Erythroblast (primary cell): ENCODE measurements at regions not wholly inside any gene's neighbourhood (a gene's known extent, or its start where the extent isn't known, plus 50 kb on each side); places are given as distances from the start of the nearest gene placed in this dataset.
"Not testable (repeated sequence)": the region's sequence is repeated elsewhere in the genome, so short reads cannot be mapped to it uniquely, and the experiment has no call there.

ENCODE experiments used
- GATA1 ChIP-seq: IDR thresholded peaks from 2 replicates; pipeline ENCODE4 v1.6.1; 2011; ENCODE audit warnings: low read depth, mild to moderate bottlenecking, control low read depth, low read length, moderate library complexity
- POLR2A ChIP-seq: IDR thresholded peaks from 2 replicates; pipeline ENCODE4 v1.6.1; 2011; ENCODE audit warnings: mild to moderate bottlenecking, low read length

- TF ChIP-seq POLR2A, GATA1: not testable (repeated sequence)
Measured at GRCh38 chr3:86827582-86827981, 163.4 kb downstream of the VGLL3 start.
